ENCODE measurements at regions not wholly inside any gene's neighbourhood (a gene's known extent, or its start where the extent isn't known, plus 50 kb on each side); places are given as distances from the start of the nearest gene placed in this dataset.
A peak's percentile ranks its signal among the peaks of the same experiment; 100 is the strongest.

DNA sequence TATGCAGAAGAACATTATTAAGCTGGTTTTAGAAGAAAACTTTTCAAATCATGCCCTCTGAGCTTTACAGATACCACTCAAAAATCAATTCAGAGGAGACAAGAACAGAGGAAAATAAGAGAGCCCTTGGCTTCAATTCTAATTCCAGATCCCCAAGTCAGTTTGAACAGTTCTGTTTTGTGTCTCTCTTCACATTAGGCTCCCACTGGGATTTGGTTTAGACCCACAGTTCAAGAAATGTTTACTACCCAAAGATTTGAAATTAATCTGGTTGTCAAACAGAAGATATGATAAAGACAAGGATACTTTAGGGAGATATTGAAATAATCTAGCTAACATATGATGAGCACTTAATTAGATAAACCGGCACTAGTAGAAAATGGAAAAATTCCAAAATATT, 329.5 kb downstream of the RAD51AP2 start:
- peak; percentile 63 for DNase-seq (ENCODE audit: low read depth)
- TF ChIP-seq, protein P1, sequence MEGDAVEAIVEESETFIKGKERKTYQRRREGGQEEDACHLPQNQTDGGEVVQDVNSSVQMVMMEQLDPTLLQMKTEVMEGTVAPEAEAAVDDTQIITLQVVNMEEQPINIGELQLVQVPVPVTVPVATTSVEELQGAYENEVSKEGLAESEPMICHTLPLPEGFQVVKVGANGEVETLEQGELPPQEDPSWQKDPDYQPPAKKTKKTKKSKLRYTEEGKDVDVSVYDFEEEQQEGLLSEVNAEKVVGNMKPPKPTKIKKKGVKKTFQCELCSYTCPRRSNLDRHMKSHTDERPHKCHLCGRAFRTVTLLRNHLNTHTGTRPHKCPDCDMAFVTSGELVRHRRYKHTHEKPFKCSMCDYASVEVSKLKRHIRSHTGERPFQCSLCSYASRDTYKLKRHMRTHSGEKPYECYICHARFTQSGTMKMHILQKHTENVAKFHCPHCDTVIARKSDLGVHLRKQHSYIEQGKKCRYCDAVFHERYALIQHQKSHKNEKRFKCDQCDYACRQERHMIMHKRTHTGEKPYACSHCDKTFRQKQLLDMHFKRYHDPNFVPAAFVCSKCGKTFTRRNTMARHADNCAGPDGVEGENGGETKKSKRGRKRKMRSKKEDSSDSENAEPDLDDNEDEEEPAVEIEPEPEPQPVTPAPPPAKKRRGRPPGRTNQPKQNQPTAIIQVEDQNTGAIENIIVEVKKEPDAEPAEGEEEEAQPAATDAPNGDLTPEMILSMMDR (IDR thresholded peaks at IDR 0.05; ENCODE audit: insufficient read depth, low read depth, low read length) = no peak
- H3K4me3 ChIP-seq (ENCODE audit: low read depth, low read length) = no peak overlapping the region

DNA sequence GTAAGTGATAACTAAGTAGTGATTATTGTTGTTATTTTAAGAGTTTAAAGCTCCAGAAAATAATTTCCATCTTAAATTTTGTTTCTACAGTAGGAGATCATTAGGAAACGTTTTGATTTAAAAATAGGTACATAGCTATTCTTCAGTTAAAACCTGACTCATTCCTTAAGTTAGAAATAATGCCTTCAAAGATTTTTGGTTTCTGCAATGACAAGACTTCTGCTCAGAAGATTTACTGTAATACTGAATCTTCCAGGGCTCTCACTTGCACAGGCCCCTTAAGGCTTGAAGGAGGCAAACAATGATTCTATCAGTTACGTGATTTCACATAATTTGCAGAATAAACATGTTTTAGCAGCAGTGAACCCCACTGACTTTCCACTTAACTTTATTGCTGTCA, 333.7 kb downstream of the RAD51AP2 start:
- no peak for DNase-seq (ENCODE audit: low read depth)
- TF ChIP-seq, protein P1 (IDR thresholded peaks at IDR 0.05; ENCODE audit: insufficient read depth, low read depth, low read length) = no peak
- H3K4me3 ChIP-seq (ENCODE audit: low read depth, low read length) = no peak overlapping the region

DNA sequence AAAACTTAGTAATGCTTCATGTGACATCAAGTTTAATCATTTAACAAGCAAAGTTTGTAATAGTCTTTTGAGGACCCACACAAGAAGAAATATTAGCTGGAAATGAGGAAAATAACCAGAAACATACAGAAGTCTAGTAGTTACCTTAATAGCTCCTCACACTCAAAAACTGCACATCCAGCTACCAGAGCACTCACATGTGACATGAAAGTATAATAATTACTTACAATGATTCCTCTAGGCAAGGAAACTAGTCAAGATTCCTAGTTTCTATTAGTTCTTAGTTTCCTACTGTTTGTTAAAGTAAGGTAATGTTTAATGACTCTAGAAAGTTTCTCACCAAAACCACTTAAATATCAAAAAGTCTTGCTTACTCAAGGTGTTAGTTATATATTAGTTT, 335.8 kb downstream of the RAD51AP2 start:
- H3K4me3 ChIP-seq (ENCODE audit: low read depth, low read length) = no peak overlapping the region
- TF ChIP-seq, protein P1 (IDR thresholded peaks at IDR 0.05; ENCODE audit: insufficient read depth, low read depth, low read length) = no peak
- DNase-seq (ENCODE audit: low read depth) = no peak

DNA sequence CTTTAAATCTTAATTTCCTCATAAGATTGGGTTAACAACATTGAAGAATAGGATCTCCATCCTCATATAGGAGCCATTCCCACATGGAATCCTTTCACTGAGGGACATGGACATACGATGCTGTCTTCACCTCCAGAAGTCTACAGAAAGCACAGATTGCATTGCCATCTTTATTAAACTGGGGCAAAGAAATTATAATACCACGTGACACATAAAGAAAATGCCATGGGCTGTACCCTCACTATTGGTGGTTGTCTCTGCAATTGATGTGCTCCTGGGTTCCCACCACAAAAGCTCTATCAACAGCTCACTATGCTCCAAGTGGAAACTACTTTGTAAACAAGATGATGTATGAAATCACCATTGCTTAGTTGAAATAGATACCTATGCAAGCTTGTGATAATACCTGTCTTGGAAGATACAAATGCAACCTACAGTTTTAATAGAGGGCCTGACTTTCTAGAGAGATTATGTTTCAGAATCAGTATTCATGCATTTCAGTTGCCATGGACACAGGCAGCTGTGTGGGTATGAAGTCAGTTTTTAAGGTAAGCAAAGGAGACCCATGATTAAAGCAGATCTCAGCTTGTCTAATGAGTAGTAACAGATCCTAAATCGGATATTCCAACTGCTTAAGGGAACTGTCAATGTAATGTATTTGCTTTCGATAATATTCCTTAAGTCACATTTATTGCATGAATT, 337.0 kb downstream of the RAD51AP2 start:
- H3K4me3 ChIP-seq (ENCODE audit: low read depth, low read length) = no peak overlapping the region
- no peak for DNase-seq (ENCODE audit: low read depth)
- TF ChIP-seq, protein P1 (IDR thresholded peaks at IDR 0.05; ENCODE audit: insufficient read depth, low read depth, low read length) = no peak

DNA sequence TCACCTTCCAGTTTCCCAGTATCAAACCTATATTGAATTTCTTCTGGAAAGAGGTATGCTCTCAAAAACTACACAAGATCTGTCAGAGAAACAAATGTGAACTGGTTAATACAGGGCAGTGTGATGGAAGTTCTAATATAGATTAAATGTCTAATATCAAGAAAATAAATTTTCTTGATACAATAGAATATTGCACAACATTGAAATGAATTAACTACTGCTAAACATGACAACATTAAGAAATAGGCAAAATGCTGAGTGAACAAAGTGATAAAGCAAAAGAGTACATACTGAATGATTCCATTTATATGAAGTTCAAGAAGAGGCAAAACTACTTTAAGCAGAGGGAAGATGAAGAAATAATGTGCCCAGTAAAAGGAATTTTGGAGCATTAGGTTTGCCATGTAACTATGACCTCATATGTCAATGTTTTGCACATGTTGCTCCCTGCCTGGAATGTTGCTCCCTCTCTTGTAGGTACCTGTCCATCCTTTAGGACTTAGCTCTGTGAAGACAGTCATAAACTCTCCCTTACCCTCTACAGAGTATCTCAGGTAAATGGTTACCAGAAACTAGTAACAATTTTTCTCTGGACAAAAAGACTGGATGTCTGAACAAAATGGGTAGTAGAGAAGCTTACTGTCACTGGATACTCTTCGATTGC, 339.0 kb downstream of the RAD51AP2 start:
- TF ChIP-seq, protein P1 (IDR thresholded peaks at IDR 0.05; ENCODE audit: insufficient read depth, low read depth, low read length) = no peak
- no peak overlapping the region for H3K4me3 ChIP-seq (ENCODE audit: low read depth, low read length)
- no peak for DNase-seq (ENCODE audit: low read depth)

DNA sequence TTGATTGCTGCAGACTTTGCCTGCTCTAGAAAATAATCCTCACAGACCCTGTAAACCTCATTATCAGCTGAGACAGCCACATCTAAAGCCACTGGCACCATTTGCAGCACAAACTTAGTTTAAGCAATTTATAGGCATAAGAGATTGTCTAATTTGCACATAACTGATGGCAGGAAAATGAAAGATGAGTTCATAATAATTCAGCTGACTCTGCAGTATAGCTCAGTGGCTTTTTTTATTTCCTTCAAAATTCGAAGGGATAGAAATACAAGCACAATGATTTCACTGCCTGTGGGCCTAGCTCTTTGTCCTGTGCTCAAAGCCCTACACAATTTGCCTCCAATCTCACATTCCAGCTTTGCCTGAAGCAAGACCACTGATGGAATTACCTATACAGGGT, 341.2 kb downstream of the RAD51AP2 start:
- H3K4me3 ChIP-seq (ENCODE audit: low read depth, low read length) = no peak overlapping the region
- TF ChIP-seq, protein P1 (IDR thresholded peaks at IDR 0.05; ENCODE audit: insufficient read depth, low read depth, low read length) = no peak
- DNase-seq (ENCODE audit: low read depth) = no peak

Data from fibroblast of villous mesenchyme (primary cell).